RWPE1 (cell line): ENCODE measurements at regions not wholly inside any gene's neighbourhood (a gene's known extent, or its start where the extent isn't known, plus 50 kb on each side); places are given as distances from the start of the nearest gene placed in this dataset.
A peak's percentile ranks its signal among the peaks of the same experiment; 100 is the strongest.

Source experiments
- CTCF ChIA-PET: fragments of 350-600 bp; sonication (Branson Sonifier 250); formaldehyde crosslinking; extraction: SDS; loops from one replicate; lab custom pipeline; 2021; lab: Yijun Ruan, JAX
- POLR2A ChIA-PET: fragments of 400-600 bp; formaldehyde crosslinking; extraction: SDS; loops from one replicate; lab custom pipeline; 2020; ENCODE audit warnings: antibody characterized with exemption; ENCODE audit not compliant: low non-redundant PET; lab: Yijun Ruan, JAX
- DNase-seq: peaks from one replicate; pipeline ENCODE4 v3.0.0; 2012; ENCODE audit warnings: low spot score
- H3K27ac ChIP-seq: fragments of 450-650 bp; 2 replicates; pipeline ENCODE4 v1.5.1; 2017
- CTCF ChIP-seq: fragments of 450-650 bp; conservative IDR thresholded peaks from 2 replicates; pipeline ENCODE4 v1.5.1; 2017; ENCODE audit warnings: low read depth, mild to moderate bottlenecking

GRCh38 chr4:154953691-154954090 lies 172.6 kb downstream of the RBM46 start:
- TF ChIP-seq CTCF: no peak
- DNase-seq: no peak
- H3K27ac ChIP-seq: no peak overlapping the region
- ChIA-PET CTCF (no interaction called here), POLR2A (no interaction called here)

- ChIA-PET CTCF (no interaction called here), POLR2A (no interaction called here)
- no peak for TF ChIP-seq CTCF
- no peak for DNase-seq
- H3K27ac ChIP-seq: no peak overlapping the region
These were observed 173.0 kb downstream of the RBM46 start for GRCh38 chr4:154954117-154954516.

- CTCF ChIA-PET: no interaction called here
- DNase-seq: no peak
- H3K27ac ChIP-seq: no peak overlapping the region
- POLR2A ChIA-PET: no interaction called here
- TF ChIP-seq CTCF: no peak
These were observed 177.0 kb downstream of the RBM46 start for GRCh38 chr4:154958121-154958520.

- no peak for TF ChIP-seq CTCF
- no peak overlapping the region for H3K27ac ChIP-seq
- ChIA-PET CTCF (no interaction called here), POLR2A (no interaction called here)
- peak; percentile 4 for DNase-seq
These were observed 177.7 kb downstream of the RBM46 start for GRCh38 chr4:154958621-154959358.

- no peak for TF ChIP-seq CTCF
- POLR2A ChIA-PET: no interaction called here
These were observed 178.7 kb downstream of the RBM46 start for GRCh38 chr4:154959756-154960155.

GRCh38 chr4:154960476-154960875 lies 179.4 kb downstream of the RBM46 start:
- CTCF ChIA-PET: no interaction called here
- DNase-seq: no peak
- POLR2A ChIA-PET: no interaction called here
- no peak overlapping the region for H3K27ac ChIP-seq
- no peak for TF ChIP-seq CTCF

More at GRCh38 chr4:154959756-154960155, 178.7 kb downstream of the RBM46 start:
- CTCF ChIA-PET: no interaction called here
- no peak for DNase-seq
- H3K27ac ChIP-seq: no peak overlapping the region
